ENCODE measurements at regions not wholly inside any gene's neighbourhood (a gene's known extent, or its start where the extent isn't known, plus 50 kb on each side); places are given as distances from the start of the nearest gene placed in this dataset.

- Mint-ChIP-seq H3K4me3 (ENCODE audit: unreplicated experiment) (no peak overlapping the region), H3K27me3 (ENCODE audit: unreplicated experiment) (no peaks in the 10 kb centered on the region), H3K4me1 (ENCODE audit: unreplicated experiment) (no peaks in the 10 kb centered on the region), H3K9me3 (ENCODE audit: unreplicated experiment) (peaks cover 3% of the 10 kb centered on the region), H3K27ac (ENCODE audit: unreplicated experiment) (no peak overlapping the region), H3K36me3 (ENCODE audit: unreplicated experiment) (no peaks in the 10 kb centered on the region)
- no peak for TF ChIP-seq CTCF (IDR thresholded peaks at IDR 0.05)
- no peak for DNase-seq (ENCODE audit: extremely low spot score, unreplicated experiment)
These were observed 463.9 kb downstream of the OMA1 start for GRCh38 chr1:58082596-58082995.

DNA sequence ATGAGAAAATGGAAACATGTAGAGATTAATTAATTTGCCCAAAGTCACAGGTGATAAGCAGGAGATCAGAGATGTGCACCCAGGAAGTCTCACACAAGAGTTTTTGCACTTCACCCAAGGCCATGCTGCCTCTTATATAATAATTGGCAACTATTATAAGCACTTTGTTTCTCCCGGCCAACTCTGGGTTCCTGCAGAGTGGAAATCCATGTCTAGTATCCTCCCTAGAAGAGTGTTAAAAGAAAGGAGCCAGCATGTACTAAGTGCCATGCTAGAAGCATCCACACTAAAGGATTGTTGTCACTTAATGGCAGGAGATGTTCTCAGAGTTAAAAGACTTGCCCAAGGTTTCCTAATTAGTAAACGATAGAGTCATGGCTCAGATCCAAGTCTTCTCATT is 470.3 kb downstream of the OMA1 start:
- no peaks in the 10 kb centered on the region for H3K27me3 Mint-ChIP-seq (ENCODE audit: unreplicated experiment)
- no peaks in the 10 kb centered on the region for H3K9me3 Mint-ChIP-seq (ENCODE audit: unreplicated experiment)
- no peak overlapping the region for H3K4me3 Mint-ChIP-seq (ENCODE audit: unreplicated experiment)
- H3K4me1 Mint-ChIP-seq (ENCODE audit: unreplicated experiment) = no peaks in the 10 kb centered on the region
- no peaks in the 10 kb centered on the region for H3K36me3 Mint-ChIP-seq (ENCODE audit: unreplicated experiment)
- no peak for DNase-seq (ENCODE audit: extremely low spot score, unreplicated experiment)
- H3K27ac Mint-ChIP-seq (ENCODE audit: unreplicated experiment) = no peak overlapping the region
- TF ChIP-seq CTCF (IDR thresholded peaks at IDR 0.05) = no peak

GRCh38 chr1:58075188-58075578 is 471.3 kb downstream of the OMA1 start:
- Mint-ChIP-seq H3K36me3 (ENCODE audit: unreplicated experiment) (no peaks in the 10 kb centered on the region), H3K9me3 (ENCODE audit: unreplicated experiment) (no peaks in the 10 kb centered on the region), H3K27me3 (ENCODE audit: unreplicated experiment) (no peaks in the 10 kb centered on the region), H3K27ac (ENCODE audit: unreplicated experiment) (no peak overlapping the region), H3K4me1 (ENCODE audit: unreplicated experiment) (no peaks in the 10 kb centered on the region), H3K4me3 (ENCODE audit: unreplicated experiment) (no peak overlapping the region)
- no peak for TF ChIP-seq CTCF (IDR thresholded peaks at IDR 0.05)
- DNase-seq (ENCODE audit: extremely low spot score, unreplicated experiment) = no peak

- no peak for TF ChIP-seq CTCF (IDR thresholded peaks at IDR 0.05)
- Mint-ChIP-seq H3K27ac (ENCODE audit: unreplicated experiment) (no peak overlapping the region), H3K4me1 (ENCODE audit: unreplicated experiment) (no peaks in the 10 kb centered on the region), H3K9me3 (ENCODE audit: unreplicated experiment) (no peaks in the 10 kb centered on the region), H3K27me3 (ENCODE audit: unreplicated experiment) (no peaks in the 10 kb centered on the region), H3K4me3 (ENCODE audit: unreplicated experiment) (no peak overlapping the region), H3K36me3 (ENCODE audit: unreplicated experiment) (no peaks in the 10 kb centered on the region)
- DNase-seq (ENCODE audit: extremely low spot score, unreplicated experiment) = no peak
These were observed 474.1 kb downstream of the OMA1 start for GRCh38 chr1:58072450-58072849.

- no peaks in the 10 kb centered on the region for H3K4me1 Mint-ChIP-seq (ENCODE audit: unreplicated experiment)
These were observed 479.4 kb downstream of the OMA1 start for GRCh38 chr1:58067082-58067481.

More at GRCh38 chr1:58067082-58067481, 479.4 kb downstream of the OMA1 start:
- H3K36me3 Mint-ChIP-seq (ENCODE audit: unreplicated experiment) = no peaks in the 10 kb centered on the region
- H3K27me3 Mint-ChIP-seq (ENCODE audit: unreplicated experiment) = no peaks in the 10 kb centered on the region
- DNase-seq (ENCODE audit: extremely low spot score, unreplicated experiment) = no peak
- H3K27ac Mint-ChIP-seq (ENCODE audit: unreplicated experiment) = no peak overlapping the region
- H3K4me3 Mint-ChIP-seq (ENCODE audit: unreplicated experiment) = no peak overlapping the region
- H3K9me3 Mint-ChIP-seq (ENCODE audit: unreplicated experiment) = no peaks in the 10 kb centered on the region
- TF ChIP-seq CTCF (IDR thresholded peaks at IDR 0.05) = no peak

All from osteocyte (in vitro differentiated cells).